ENCODE measurements at regions not wholly inside any gene's neighbourhood (a gene's known extent, or its start where the extent isn't known, plus 50 kb on each side); places are given as distances from the start of the nearest gene placed in this dataset.

DNA sequence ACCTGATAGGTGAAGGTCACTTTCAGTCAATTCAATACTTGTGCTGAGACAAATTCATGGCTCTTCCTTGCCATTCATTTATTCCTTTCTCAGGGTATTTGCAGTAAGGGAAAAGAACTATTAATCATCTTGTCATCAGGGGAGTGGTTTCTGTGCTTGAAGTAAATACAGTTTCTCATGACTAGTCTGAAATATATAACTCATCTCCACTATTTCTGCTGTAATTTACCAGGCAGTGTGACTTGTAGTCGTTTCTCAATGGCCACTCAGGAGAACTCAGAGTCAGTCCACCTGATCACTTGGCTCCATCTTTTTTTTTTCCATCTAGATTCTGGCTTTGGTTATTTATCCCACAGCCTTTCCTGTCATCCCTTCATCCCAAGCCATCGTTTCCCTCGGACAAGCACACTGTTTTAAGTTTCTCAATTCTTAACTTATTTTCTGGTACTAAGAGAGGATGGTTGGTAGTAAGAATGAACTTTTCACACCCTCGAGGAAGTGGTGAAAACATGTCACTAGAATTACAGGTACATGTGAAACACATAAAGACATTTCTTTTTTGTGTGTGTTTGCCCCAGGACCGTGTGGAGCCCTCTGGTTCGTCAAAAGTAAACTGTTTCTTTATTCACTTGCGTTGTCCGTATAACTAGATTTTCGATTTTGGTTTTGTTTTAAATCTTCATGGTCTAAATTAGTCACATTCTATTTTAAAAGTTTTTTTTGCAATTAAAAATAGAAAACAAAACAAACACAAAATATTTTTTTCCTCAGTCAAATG lies 620.2 kb downstream of the ZBBX start:
- POLR2A ChIA-PET = no interaction called here
- CTCF ChIA-PET = no interaction called here
- ATAC-seq = no peak

GRCh38 chr3:166752214-166752613 lies 627.9 kb downstream of the ZBBX start:
- H3K4me2 ChIP-seq = no peak overlapping the region
- no peak for FAIRE-seq
- ChIA-PET CTCF (no interaction called here), POLR2A (no interaction called here)
- TF ChIP-seq MAFK (IDR thresholded peaks at IDR 0.05; ENCODE audit: partially characterized antibody) = no peak
- no peak for TF ChIP-seq HOXB13 (CRISPR knock-in tag; IDR thresholded peaks at IDR 0.05; ENCODE audit: low read depth)
- no peak for TF ChIP-seq BHLHE40 (IDR thresholded peaks at IDR 0.05; ENCODE audit: low read depth, low read length)
- TF ChIP-seq CBX2 (IDR thresholded peaks at IDR 0.05; ENCODE audit: borderline replicate concordance, low read depth) = no peak
- TF ChIP-seq, protein P1, sequence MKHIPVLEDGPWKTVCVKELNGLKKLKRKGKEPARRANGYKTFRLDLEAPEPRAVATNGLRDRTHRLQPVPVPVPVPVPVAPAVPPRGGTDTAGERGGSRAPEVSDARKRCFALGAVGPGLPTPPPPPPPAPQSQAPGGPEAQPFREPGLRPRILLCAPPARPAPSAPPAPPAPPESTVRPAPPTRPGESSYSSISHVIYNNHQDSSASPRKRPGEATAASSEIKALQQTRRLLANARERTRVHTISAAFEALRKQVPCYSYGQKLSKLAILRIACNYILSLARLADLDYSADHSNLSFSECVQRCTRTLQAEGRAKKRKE (CRISPR knock-in tag; IDR thresholded peaks at IDR 0.05; ENCODE audit: low read depth) = no peak
- no peak for TF ChIP-seq CEBPB (IDR thresholded peaks at IDR 0.05)
- no peak for TF ChIP-seq NFE2L2 (conservative IDR thresholded peaks at IDR 0.05; ENCODE audit: low read length)
- TF ChIP-seq HDAC2 (IDR thresholded peaks at IDR 0.05) = no peak
- TF ChIP-seq, protein P2, sequence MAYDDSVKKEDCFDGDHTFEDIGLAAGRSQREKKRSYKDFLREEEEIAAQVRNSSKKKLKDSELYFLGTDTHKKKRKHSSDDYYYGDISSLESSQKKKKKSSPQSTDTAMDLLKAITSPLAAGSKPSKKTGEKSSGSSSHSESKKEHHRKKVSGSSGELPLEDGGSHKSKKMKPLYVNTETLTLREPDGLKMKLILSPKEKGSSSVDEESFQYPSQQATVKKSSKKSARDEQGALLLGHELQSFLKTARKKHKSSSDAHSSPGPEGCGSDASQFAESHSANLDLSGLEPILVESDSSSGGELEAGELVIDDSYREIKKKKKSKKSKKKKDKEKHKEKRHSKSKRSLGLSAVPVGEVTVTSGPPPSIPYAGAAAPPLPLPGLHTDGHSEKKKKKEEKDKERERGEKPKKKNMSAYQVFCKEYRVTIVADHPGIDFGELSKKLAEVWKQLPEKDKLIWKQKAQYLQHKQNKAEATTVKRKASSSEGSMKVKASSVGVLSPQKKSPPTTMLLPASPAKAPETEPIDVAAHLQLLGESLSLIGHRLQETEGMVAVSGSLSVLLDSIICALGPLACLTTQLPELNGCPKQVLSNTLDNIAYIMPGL (CRISPR knock-in tag; IDR thresholded peaks at IDR 0.05; ENCODE audit: borderline replicate concordance) = no peak
- no peak for TF ChIP-seq CHD4 (IDR thresholded peaks at IDR 0.05; ENCODE audit: borderline replicate concordance)
- TF ChIP-seq CHD2 (IDR thresholded peaks at IDR 0.05; ENCODE audit: low read length, partially characterized antibody) = no peak
- ATAC-seq = no peak
- no peaks in the 10 kb centered on the region for H3K9me3 ChIP-seq
- no peak overlapping the region for H3K27ac ChIP-seq
- no peak overlapping the region for H3K4me3 ChIP-seq
- no peak for DNase-seq (ENCODE audit: low read depth in 1 of 2, low spot score in 1 of 2)
- no peaks in the 10 kb centered on the region for H3K4me1 ChIP-seq
- WGBS (ENCODE audit: missing lambda C conversion rate) = 18% methylated on average over 2 of the region's 2 CpGs

More for the DNA sequence above, 620.2 kb downstream of the ZBBX start:
- Histone ChIP-seq H3K4me1 (no peaks in the 10 kb centered on the region), H3K4me3 (no peak overlapping the region), H3K9me3 (no peaks in the 10 kb centered on the region; the same call in 2 of the 3 replicates), H3K4me2 (no peak overlapping the region), H3K27ac (no peak overlapping the region)
- WGBS (ENCODE audit: missing lambda C conversion rate) = 22% methylated on average over 9 of the region's 9 CpGs
- no peak for DNase-seq (ENCODE audit: low read depth in 1 of 2, low spot score in 1 of 2)
- no peak for FAIRE-seq
- TF ChIP-seq NR3C1 (IDR thresholded peaks at IDR 0.05) (no peak), CHD4 (IDR thresholded peaks at IDR 0.05; ENCODE audit: borderline replicate concordance) (no peak), NFE2L2 (conservative IDR thresholded peaks at IDR 0.05; ENCODE audit: low read length) (no peak), FOSL2 (IDR thresholded peaks at IDR 0.05) (no peak), FOSL2 (CRISPR knock-in tag; IDR thresholded peaks at IDR 0.05) (no peak), KDM5A (IDR thresholded peaks at IDR 0.05) (no peak), HOXA7 (CRISPR knock-in tag; IDR thresholded peaks at IDR 0.05) (no peak), SMC3 (IDR thresholded peaks at IDR 0.05) (no peak), TFCP2L1 (CRISPR knock-in tag; IDR thresholded peaks at IDR 0.05) (no peak), SREBF2 (IDR thresholded peaks at IDR 0.05) (no peak), RCOR1 (IDR thresholded peaks at IDR 0.05; ENCODE audit: low read depth, low read length) (no peak)

DNA sequence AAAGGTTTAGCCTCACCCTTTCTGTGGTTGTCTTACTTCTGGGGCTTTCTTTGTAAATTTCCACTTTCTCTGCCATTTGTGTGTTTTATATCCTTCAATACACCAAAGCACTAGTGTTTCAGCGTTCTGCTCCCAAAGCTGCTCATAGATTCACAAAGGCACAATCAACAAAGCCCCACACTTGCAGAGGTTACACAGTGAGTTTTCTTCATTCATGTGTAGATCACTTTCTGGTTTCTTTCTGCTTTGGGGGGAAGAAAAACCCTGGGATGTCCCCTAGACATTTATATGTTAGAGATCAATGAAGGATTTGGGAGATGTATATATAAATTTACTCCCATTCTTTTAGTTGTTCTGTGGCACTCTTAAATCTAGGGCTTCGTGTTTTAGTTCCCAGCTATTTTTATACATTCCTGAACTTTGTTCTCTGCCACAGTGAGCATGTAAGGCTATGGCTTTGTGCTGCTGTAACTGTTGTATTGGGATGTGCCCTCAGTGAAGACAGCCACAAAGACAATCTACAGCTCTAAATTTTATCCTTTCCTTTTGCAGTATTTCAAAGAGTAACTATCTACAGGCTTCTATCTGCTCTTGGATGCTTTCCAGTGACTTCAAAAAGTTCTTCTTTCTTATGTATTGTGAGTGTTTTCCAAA lies 636.5 kb downstream of the ZBBX start:
- DNase-seq (ENCODE audit: low read depth in 1 of 2, low spot score in 1 of 2) (no peak), ATAC-seq (no peak), FAIRE-seq (no peak)
- POLR2A ChIA-PET = no interaction called here
- H3K9me3 ChIP-seq = no peaks in the 10 kb centered on the region
- H3K4me3 ChIP-seq = no peak overlapping the region
- 2% methylated on average over 2 of the region's 2 CpGs for WGBS (ENCODE audit: missing lambda C conversion rate)
- CTCF ChIA-PET = interaction anchor here (0.7 kb wide), 1 partner anchor 626 kb away, joined by 3 read pairs; no protein-coding TSS in a partner anchor
- no peak overlapping the region for H3K4me2 ChIP-seq
- H3K4me1 ChIP-seq = no peaks in the 10 kb centered on the region
- no peak overlapping the region for H3K27ac ChIP-seq
- TF ChIP-seq CHD2 (IDR thresholded peaks at IDR 0.05; ENCODE audit: low read length, partially characterized antibody) (no peak), RARB (CRISPR knock-in tag; IDR thresholded peaks at IDR 0.05) (no peak), NR3C1 (IDR thresholded peaks at IDR 0.05) (no peak), TP53 (CRISPR knock-in tag; IDR thresholded peaks at IDR 0.05) (no peak), POLR2AphosphoS2 (conservative IDR thresholded peaks at IDR 0.05; ENCODE audit: low read length) (no peak), MAX (IDR thresholded peaks at IDR 0.05) (no peak), RAD21 (conservative IDR thresholded peaks at IDR 0.05 in 1 of 2, IDR thresholded peaks at IDR 0.05 in 1 of 2) (no peak), HOXB5 (CRISPR knock-in tag; IDR thresholded peaks at IDR 0.05) (no peak), ELK1 (IDR thresholded peaks at IDR 0.05; ENCODE audit: low read depth, low read length) (no peak), NFE2L2 (conservative IDR thresholded peaks at IDR 0.05; ENCODE audit: low read length) (no peak)
- TF ChIP-seq, protein P2 (CRISPR knock-in tag; IDR thresholded peaks at IDR 0.05; ENCODE audit: borderline replicate concordance) = no peak
